ENCODE measurements at regions not wholly inside any gene's neighbourhood (a gene's known extent, or its start where the extent isn't known, plus 50 kb on each side); places are given as distances from the start of the nearest gene placed in this dataset.

DNA sequence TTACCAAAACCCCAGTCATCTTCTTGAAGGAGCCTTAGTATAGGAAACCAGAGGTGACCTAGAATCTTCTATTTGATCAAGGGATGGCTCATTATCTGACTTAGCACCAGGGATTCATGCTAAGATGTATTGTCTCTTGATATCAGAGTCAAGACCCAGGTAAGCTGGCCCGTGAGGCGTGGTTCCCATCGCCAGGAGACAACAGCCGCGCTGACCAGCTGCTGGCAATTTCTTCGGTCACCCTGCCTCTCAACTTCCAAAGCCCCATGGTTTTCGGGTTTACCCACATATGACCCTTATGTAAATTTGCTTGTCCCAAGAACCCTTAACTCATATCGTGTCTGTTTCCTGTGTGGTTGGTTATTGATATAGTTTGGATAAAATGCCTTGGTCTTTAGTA is 77.7 kb upstream of the VSTM2B start:
- Mint-ChIP-seq H3K9me3 (ENCODE audit: low read depth) (no peaks in the 10 kb centered on the region), H3K27ac (no peak overlapping the region), H3K27me3 (peaks cover 44% of the 10 kb centered on the region), H3K4me1 (ENCODE audit: low read depth) (no peaks in the 10 kb centered on the region), H3K36me3 (ENCODE audit: insufficient read depth) (no peaks in the 10 kb centered on the region), H3K4me3 (ENCODE audit: low read depth) (no peak overlapping the region)
- TF ChIP-seq, protein P1, sequence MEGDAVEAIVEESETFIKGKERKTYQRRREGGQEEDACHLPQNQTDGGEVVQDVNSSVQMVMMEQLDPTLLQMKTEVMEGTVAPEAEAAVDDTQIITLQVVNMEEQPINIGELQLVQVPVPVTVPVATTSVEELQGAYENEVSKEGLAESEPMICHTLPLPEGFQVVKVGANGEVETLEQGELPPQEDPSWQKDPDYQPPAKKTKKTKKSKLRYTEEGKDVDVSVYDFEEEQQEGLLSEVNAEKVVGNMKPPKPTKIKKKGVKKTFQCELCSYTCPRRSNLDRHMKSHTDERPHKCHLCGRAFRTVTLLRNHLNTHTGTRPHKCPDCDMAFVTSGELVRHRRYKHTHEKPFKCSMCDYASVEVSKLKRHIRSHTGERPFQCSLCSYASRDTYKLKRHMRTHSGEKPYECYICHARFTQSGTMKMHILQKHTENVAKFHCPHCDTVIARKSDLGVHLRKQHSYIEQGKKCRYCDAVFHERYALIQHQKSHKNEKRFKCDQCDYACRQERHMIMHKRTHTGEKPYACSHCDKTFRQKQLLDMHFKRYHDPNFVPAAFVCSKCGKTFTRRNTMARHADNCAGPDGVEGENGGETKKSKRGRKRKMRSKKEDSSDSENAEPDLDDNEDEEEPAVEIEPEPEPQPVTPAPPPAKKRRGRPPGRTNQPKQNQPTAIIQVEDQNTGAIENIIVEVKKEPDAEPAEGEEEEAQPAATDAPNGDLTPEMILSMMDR (IDR thresholded peaks at IDR 0.05; ENCODE audit: unreplicated experiment): no peak
- no peak for DNase-seq (ENCODE audit: low spot score, unreplicated experiment)

DNA sequence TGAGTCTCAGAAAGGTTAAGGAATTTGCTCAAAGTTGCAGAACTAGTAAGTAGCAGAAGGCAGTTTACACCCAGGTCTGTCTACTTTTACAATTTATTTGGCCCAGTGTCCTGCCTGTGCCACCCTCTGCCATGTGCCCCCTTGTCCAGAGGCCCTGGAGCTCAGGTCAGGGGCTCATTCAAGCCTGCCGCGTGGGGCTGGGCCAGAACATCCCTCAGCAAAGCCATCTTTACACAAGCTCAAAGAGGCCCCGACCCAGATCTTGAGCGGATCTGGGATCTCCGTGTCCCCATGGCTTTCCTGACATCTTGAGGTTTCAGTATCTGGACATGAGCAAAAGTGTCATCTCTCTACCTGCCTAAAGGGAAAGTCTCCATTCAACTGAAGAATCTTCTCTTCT is 76.4 kb upstream of the VSTM2B start:
- no peaks in the 10 kb centered on the region for H3K4me1 Mint-ChIP-seq (ENCODE audit: low read depth)
- H3K36me3 Mint-ChIP-seq (ENCODE audit: insufficient read depth): no peaks in the 10 kb centered on the region
- H3K4me3 Mint-ChIP-seq (ENCODE audit: low read depth): no peak overlapping the region
- peaks cover 42% of the 10 kb centered on the region for H3K27me3 Mint-ChIP-seq
- no peak for DNase-seq (ENCODE audit: low spot score, unreplicated experiment)
- H3K9me3 Mint-ChIP-seq (ENCODE audit: low read depth): no peaks in the 10 kb centered on the region
- no peak overlapping the region for H3K27ac Mint-ChIP-seq
- TF ChIP-seq, protein P1 (IDR thresholded peaks at IDR 0.05; ENCODE audit: unreplicated experiment): no peak

DNA sequence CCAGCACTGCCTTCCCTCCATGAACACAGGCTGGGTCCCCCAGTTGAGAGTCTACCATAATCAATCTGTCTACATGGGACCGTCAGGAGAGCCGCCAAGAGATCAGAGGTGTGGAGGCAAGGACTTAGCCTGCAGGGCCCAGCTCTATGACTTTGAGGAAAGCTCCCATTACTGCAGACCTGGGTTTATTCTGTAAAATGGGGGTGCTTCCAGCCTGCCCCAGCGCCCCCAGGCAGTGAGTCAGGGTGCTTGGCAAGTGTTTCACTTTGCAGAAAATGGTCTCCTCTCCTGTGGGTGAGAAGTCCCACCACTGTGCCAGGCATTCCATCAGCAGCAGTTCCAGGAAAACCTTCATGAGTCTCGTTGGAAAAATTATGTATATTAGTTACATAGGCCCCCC is 75.5 kb upstream of the VSTM2B start:
- Mint-ChIP-seq H3K27ac (no peak overlapping the region), H3K36me3 (ENCODE audit: insufficient read depth) (no peaks in the 10 kb centered on the region), H3K4me3 (ENCODE audit: low read depth) (no peak overlapping the region), H3K4me1 (ENCODE audit: low read depth) (no peaks in the 10 kb centered on the region), H3K27me3 (peaks cover 36% of the 10 kb centered on the region), H3K9me3 (ENCODE audit: low read depth) (no peaks in the 10 kb centered on the region)
- no peak for DNase-seq (ENCODE audit: low spot score, unreplicated experiment)
- TF ChIP-seq, protein P1 (IDR thresholded peaks at IDR 0.05; ENCODE audit: unreplicated experiment): no peak

DNA sequence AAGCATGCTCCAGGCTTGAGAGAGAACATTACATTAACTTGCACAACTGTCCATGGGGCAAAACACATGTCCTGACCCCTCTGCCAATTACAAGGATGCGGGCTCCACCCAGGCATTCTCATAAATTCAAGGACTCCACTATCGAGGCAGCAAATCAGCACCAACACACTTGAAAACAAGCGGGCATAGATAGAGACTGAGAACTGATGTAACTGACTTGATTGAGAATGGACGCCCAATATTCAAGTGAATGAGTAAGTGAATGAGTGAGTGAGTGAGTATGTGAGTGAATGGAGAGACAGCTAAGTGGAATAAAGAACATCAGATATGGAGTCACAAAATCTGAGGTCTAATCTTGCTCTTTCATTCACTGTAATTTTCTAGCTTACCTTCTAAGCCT is 75.0 kb upstream of the VSTM2B start:
- H3K4me3 Mint-ChIP-seq (ENCODE audit: low read depth): no peak overlapping the region
- no peaks in the 10 kb centered on the region for H3K4me1 Mint-ChIP-seq (ENCODE audit: low read depth)
- TF ChIP-seq, protein P1 (IDR thresholded peaks at IDR 0.05; ENCODE audit: unreplicated experiment): no peak
- peaks cover 38% of the 10 kb centered on the region for H3K27me3 Mint-ChIP-seq
- H3K27ac Mint-ChIP-seq: no peak overlapping the region
- H3K9me3 Mint-ChIP-seq (ENCODE audit: low read depth): no peaks in the 10 kb centered on the region
- DNase-seq (ENCODE audit: low spot score, unreplicated experiment): no peak
- H3K36me3 Mint-ChIP-seq (ENCODE audit: insufficient read depth): no peaks in the 10 kb centered on the region

DNA sequence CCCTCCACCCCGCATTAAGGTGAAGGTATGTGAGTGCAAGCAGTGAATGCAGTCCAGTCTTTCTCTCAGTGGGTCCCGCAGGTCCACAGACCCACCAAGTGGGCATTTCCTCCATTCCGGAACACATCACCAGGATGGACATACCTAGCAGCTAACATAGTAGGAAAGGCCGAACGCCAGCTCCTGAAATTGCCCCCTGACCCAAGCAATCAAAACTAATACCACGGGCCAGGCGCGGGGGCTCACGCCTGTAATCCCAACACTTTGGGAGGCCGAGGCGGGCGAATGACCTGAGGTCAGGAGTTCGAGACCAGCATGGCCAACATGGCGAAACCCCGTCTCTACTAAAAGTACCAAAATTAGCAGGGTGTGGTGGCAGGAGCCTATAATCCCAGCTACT is 71.7 kb upstream of the VSTM2B start:
- Mint-ChIP-seq H3K9me3 (ENCODE audit: low read depth) (no peaks in the 10 kb centered on the region), H3K4me3 (ENCODE audit: low read depth) (no peak overlapping the region), H3K4me1 (ENCODE audit: low read depth) (no peaks in the 10 kb centered on the region), H3K36me3 (ENCODE audit: insufficient read depth) (no peaks in the 10 kb centered on the region), H3K27me3 (peaks cover 39% of the 10 kb centered on the region), H3K27ac (no peak overlapping the region)
- TF ChIP-seq, protein P1 (IDR thresholded peaks at IDR 0.05; ENCODE audit: unreplicated experiment): no peak
- no peak for DNase-seq (ENCODE audit: low spot score, unreplicated experiment)
